HL-60/S4 treated with phorbol 12-myristate 13-acetate at 8.2 ng/mL for 4 days and 3 days (cell line): ENCODE measurements at regions not wholly inside any gene's neighbourhood (a gene's known extent, or its start where the extent isn't known, plus 50 kb on each side); places are given as distances from the start of the nearest gene placed in this dataset.

ENCODE experiments used
- in situ Hi-C: fragments of 300-500 bp; cut with MboI; formaldehyde crosslinking; loops from 2 replicates; pipeline ENCODE4 v1.15.0; 2022; ENCODE audit warnings: low sequenced_read_pairs

DNA sequence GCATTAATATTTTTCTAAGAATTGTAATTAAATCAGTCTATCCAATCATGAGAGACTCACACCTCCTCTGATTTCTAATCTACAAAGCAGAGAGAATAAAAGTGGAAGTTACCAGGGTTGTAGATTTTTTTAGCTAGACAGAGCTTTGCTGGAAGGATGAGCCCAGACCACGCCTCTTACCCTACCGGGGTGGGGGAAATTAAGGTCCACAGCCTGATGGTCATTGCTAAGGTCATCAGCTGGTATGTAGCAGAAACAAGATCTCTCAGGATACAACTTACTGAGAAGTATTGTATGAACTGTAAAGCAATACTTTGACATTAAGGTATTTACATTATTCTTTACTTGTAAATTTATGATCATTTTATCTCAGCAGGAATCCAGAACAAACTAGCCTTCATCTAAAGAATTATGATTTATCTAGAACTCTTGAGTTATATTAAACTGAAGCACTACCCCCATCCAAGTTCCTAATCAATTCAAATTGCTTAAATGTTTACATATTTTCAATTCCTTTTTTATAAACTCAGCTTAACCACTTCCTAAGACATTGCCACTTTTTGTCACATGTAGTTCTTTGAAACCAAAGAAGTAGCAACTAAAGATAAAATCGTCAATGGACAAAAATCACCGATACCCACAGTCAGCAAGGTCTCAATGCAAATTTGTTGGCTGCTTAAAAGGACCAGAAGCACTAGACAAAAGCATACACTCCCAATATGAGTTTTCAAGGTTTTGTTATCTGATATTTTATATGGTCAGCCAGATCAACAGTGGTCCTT lies 225.8 kb upstream of the DAPK1 start:
- in situ Hi-C loops = no loop called here

DNA sequence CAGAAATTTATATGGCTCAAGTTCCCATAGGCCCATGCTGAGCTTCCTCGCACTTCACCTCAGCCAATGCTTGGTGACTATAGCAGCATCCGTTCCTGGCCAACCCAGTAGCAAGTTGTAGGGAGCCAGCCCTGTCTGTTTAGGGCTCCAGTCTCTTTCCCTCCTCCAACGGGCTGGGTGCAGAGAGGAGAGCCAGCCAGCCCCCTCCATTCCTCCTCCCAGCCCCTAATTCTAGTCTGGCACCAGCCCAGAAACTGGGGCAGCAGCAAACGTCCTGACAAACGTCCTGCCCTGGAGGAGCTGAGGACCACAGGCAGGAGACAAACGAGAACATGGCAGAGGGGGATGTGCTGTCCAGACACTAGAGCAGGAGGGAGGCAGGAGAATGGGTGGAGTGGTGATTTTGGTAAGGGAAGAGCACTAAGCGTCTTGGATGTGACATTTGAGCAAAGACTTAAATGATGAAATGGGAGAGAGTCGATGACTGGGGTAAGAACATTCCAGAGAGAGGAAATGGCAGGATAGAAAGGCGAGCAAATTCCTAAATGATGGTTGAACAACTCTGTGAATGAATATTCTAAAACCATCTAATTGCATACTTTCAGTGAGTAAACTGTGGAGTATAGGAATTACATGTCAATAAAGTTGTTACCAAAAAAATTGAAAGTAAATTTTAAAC lies 222.5 kb upstream of the DAPK1 start:
- in situ Hi-C loops = no loop called here

DNA sequence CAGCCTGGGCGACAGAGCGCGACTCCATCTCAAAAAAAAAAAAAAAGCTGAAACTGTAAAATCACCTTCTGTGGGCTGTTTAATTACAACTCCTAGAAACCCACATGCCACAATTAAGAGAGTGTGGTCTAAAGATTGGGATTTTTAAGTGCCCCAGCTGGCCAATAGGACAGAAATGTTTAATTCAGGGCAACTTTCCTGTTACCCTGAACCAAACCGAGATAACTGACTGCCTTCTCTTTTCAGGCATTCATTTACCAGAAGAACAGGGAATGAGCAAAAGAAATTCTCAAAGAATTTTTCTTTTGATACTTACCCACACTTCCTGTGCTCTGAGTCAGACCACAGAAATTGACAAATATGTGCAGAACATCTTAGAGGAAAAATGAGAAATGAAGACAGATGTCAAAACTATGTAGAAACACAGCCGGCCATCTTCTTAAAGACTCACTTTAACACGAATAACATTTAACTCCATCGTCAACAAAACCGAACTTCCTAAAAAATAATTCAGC lies 221.3 kb upstream of the DAPK1 start:
- in situ Hi-C loops = no loop called here

DNA sequence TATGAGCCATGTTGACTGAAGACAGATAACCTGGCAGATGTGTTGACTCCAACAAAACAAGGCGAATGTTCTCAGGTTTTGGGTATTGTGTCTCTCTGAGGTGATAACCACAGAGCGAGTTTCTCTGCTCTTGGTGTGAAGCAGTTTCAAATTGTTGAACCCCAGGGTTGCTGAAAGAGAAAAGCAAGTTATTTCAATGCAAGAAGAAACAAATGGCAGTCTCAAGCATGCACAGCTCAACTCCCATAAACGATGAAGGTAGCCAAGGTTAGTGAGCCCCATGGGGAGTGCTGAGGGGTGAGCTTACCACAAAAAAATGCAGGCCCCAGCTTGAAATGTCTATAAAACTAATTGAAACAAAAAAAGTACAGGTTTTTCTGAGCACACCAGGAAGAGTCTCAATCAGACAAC lies 220.8 kb upstream of the DAPK1 start:
- in situ Hi-C loops = no loop called here

DNA sequence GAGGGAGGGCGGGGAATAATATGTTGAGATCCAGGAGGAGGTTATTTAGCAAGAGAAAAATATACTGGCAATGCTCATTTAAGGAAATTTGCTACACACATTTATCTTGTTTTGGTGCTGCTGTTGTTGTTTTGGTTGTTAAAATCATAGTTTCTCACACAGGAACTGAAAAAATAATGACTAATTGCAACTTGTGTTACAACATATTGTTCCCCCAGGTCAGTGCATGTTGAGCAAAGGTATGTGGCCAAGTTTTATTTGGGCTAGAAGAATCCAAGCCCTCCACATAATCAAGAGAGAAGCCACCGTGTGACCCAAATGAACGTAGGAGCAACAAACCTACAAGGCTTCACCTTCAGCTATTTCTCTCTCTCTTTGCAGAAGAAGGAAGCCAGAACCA lies 220.3 kb upstream of the DAPK1 start:
- in situ Hi-C loops = no loop called here

DNA sequence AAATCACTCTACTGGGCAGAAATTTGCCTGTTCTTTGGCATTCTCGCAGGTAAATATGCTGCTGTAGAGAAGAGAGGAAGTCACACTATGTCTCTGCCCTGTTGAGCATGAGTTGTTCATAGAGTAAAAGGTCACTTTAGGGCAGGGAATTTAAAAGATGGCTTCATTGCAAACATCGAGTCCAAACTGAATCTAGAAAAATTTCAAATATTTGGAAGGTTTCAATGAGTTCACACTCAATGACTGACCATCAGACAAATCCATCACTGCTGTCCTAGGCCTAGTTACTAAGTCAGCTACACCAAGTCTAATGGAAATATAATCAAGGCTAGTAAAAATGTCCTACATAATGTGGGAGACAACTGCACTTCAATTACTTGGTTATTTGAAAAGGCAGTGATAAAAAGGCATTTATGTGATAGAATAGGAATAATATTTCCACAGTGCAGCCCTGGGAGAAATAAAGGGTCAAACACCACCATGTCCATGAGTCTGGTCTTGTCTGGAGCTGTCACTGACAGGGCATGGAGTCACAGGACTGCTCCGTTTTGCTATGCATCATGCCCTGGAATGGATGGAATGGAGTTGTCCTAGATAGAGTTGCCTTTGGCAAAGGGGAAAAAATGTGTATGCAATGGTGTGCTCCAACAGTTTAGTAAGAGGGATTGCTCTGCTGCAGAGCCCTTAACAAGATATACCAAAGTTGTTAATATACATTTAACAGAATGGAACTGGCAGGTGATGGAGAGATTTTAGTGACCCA lies 218.5 kb upstream of the DAPK1 start:
- in situ Hi-C loops = no loop called here

DNA sequence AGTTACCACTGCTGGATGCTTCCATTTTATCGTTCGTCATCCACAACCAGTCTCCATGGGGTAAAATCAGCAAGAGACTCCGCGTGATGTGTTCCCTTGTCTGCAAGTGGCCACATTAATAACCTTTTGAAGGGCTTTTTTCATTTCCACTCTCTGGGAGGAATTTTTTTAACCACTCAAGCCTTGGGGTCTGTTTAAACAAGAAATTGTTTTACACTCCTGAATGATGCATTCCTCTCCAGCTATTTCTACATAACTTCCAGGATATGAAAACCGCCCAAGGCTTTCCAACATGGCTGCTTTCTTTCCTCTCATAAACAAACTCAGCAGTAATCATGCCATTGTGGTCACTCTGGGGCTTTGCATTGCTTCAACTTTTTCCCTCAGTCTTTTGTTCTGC lies 217.2 kb upstream of the DAPK1 start:
- in situ Hi-C loops = no loop called here

DNA sequence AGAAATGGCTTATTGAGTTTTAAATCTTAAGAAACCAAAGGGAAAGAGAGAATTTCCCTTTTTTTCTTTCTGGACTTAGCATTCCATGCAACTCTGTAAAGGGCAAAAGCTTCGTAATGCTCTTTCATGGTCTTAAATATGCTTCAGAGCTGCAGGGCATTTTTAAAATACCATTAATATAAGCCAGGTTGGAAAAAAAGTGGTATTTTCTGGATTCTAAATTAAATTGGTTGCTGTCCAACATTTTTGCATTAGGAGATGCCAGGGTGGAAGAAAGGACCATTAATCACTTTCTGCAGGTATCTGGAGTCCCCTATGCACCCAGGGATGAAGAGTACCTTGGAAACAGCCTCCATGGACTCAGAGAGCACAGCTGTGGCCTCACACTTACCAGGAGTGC lies 215.1 kb upstream of the DAPK1 start:
- in situ Hi-C loops = no loop called here

DNA sequence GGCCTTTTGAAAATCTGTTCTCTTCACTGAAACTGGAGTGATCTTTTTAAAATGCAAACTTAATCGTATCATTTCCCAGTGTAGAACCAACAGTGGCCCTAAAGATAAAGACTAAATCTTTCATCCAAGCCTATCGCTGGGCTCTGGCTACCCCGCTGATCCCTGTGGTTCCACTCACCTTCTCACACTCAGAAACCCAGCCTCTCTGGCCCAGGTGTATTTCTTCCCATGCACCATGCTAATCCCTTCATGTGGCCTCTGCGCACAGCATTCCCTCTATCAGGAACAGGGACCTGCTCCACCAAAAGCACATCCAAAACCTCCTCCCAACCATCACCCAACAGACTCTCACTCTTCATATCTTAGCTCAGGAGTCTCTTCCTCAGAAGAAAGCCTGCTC lies 214.1 kb upstream of the DAPK1 start:
- in situ Hi-C loops = no loop called here

DNA sequence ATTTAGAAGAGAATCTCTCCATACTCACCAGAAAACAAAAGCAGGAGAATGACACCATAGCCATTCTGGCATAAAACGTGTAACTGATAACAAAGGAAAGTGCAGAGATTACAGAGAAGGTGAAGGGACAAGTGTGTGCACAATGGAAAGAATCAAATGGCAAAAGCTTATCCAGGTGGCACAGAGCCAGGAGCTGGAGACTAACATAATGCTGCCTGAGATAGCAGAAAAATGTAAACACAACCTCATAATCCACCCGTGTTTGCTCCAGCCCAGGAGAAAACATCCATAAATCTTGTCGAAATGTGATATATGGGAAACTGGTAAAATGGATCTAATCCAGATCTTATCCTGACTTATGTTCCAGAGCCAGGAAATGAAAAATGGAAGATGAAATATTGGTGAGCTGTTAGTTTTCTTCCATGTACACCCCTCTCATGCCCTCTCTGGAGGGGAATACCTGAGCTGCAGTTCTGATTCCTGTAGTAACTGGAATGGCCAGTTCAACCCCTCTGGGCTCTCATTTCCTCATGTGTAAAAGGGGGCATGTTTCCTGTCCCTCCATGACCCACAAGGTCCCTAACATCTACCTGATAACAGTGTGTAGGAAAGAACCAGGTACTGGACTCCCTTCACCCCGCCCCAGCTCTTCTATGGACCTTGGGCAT lies 212.3 kb upstream of the DAPK1 start:
- in situ Hi-C loops = no loop called here

DNA sequence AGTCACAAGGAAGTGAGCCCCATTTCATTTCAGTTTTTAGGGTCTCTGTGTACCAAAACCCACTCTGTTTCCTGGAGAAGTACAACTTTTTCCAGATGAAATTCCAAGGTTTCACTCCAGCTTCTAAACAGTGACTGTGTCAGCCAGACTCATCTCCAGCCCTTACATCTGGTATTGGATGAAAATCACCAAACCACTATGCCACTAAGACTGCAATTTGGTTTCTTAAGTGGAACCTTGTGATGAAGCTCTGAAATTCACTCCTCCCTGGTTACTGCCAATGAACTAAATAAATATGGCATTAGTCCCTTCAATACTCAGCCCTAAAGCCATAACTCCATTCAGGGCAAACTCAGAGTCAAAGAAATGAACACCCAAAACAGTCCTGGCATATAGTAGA lies 211.2 kb upstream of the DAPK1 start:
- in situ Hi-C loops = no loop called here

DNA sequence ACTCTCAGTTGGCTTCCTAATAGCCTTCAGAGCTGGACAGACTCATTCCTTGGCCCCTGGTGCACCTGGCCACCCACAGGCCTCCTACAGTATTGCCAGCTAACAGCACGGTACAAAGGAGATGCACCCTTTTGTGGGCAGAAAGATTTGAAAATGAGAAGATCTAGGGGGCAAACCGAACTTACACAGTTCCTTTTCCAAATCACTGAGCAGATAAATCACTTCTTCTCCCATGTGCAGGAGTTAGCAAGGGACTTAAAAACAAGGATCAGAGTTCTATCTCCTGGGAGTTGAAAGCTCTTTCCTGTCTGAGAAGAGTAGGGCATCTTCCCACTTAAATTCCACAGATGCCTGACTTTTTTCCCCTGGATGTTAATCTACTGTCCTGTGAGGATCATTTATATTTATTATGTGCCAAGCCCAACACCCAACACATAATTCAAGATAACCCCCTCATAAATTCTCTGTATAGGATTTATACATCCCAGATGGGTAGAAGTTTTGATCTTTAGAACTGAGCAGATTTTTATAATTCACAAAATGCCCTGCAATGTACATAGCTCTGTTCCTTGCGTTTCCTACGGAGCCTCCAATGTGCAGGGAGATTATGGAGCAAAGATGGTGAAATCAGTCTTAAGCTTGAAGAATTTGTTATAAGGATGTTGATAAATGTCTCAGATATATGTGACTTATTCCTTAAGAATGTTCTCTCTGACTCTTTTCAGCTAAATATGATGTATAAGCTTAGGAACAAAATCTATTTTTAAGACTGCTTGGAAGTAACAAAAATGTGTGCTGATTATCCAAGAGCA lies 207.2 kb upstream of the DAPK1 start:
- in situ Hi-C loops = no loop called here

DNA sequence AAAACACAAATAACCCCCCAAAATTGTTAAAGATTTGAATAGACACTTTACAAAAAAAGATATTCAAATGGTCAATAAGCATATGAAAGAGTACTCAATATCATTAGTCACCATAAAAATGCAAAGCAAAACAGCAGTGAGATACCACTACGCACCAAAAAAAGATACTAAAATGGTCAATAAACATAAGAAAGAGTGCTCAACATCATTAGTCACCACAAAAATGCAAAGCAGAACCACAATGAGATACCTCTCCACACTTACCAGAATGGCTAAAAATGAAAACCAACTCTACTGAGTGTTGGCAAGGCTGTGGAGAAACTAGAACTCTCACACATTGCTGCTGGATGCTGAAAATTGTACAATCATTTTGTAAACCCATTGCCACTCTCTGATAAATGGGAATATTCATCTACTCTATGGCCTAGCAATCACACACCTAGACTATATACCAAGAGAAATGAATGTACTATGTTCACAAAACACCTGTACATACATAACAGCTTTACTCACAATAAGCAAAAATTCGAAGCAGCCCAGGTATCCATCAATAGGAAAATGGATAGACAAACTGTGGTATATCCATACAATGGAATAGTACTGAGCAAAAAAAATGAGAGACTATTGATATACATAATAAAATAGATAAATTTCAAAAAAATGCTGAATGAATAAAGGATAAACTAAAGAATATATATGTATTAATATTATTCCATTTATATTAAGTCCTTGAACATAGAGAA lies 205.0 kb upstream of the DAPK1 start:
- in situ Hi-C loops = no loop called here

DNA sequence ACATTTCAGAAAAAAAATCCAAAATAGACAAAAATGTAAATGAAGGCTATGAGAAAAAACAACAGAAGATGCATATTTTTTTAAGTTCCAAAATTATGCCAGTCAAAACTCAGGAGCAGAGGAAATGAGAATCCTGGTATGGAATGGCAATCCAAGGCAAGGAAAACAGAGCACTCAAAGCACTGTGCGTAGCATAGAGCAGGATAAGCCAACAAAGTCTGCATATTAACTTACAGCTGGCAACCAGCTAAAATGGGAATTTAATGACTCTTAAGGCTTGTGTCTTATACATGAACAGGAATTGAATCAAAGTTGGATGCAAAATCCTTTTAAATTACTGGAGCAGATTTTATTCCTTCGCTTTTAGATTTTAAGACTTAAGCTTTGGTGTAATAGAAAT lies 203.5 kb upstream of the DAPK1 start:
- in situ Hi-C loops = no loop called here

DNA sequence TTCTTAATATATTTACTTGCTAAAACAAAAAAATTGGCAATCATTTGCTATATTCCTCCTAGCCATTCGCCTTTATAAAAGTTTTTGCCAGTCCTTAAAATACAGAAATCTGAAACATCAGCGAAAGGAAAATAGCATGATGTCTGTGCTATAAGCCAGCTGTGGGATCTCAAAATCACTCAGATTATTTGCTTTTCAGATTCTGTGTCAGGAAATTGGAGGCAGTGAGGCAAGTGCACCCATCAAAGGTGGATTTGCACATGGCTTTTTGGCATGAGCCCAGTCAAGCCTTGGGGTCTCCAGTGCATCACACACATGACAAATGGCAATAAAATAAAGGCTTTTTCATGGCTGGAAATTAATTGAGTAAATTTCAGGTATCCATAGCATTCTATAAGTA lies 196.8 kb upstream of the DAPK1 start:
- in situ Hi-C loops = no loop called here

DNA sequence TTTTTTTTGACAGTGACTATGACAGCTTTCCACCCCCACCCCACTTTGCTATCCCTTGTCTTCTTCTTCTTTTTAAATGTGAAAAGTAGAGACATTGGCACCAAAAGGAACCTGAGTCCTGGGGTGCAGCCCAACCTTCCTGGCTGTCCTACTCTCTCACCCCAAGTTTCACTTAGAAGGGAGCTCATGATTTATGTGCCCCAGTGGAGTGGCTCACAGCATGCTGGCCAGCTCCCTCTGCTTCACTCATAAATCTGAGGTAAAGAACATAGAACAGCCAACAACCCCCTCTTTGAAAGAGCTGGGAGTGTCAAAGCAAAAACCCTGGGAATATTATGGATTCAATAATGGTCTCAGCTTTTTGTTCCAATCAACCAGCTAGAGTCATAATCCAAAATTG lies 196.3 kb upstream of the DAPK1 start:
- in situ Hi-C loops = no loop called here

DNA sequence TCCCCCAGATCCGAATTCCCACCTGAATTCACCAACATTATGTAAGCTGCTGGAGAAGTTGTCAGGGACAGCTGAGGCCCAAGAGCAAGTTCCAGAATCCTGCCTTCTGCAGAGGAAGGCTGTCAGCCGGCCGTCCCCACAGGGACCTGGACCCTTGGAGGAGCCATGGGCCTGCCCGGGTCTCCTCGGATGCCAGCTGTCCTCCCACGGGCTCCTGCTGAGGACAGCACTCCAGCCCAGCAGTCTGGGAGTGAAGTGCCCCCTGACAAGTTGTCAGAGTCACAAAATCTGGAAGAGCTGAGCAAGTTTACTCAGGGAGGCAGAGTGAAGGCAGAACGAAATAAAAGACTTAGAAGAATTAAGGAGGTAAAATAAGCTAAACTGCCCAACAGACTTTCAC lies 192.5 kb upstream of the DAPK1 start:
- in situ Hi-C loops = no loop called here

DNA sequence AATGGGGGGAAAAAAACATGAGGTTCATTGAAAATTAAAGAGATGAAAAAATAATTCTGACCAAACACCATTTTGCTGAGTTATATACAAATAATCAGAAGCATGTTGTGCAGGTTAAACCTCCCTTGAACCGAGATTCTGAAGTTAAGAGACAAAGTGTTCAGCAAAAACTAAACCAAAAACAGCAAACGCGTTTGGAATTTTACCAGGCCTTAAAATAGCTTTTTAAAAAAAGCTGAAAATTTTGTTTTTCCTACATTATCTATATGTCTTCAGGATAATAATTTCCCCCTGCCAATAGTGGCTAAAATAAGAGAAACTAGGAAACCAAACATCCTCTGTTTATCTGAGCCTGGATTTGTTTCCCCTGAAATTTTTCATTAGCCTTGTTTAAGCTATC lies 191.7 kb upstream of the DAPK1 start:
- in situ Hi-C loops = no loop called here

DNA sequence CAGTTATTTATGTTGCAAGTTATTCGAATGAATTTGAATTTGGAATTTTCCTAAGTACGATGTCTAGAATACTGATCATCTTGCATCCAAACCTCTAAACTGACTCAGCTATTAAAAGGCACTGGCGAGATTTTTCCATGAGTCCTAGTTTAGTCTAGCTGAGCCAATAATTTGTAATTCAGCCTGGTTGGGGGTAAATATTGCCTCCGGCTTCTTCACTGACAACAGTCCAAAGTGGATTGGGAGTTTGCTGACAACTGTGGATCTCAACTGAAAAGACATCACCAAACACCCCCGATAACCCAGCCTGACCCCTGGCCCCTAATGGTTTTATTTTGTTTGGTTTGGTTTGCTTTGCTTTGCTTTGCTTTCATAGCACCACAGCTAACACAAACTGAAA lies 189.8 kb upstream of the DAPK1 start:
- in situ Hi-C loops = no loop called here

DNA sequence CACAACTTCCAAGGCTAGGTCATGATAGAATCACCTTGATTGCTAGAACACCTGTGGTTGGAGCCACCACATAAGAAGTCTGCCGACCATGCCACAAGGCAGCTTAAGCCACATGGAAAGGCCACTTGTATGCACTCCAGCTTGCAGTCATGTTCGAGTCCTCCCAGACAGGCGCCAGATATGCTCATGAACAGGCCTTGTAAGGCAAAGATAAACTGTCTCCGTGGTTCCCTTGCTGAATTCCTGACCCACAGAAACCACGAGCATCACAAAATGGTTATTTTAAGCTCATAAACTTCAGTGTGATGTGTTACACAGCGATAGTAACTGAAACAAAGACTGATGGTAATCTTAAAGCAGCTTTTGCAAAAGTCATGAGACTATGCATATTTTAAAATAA lies 188.4 kb upstream of the DAPK1 start:
- in situ Hi-C loops = no loop called here
